ENCODE measurements at regions not wholly inside any gene's neighbourhood (a gene's known extent, or its start where the extent isn't known, plus 50 kb on each side); places are given as distances from the start of the nearest gene placed in this dataset.

- no peak for DNase-seq
Observed at GRCh38 chr7:35581605-35582210, 113.2 kb downstream of the HERPUD2 start.

GRCh38 chr7:35576031-35576573 lies 118.8 kb downstream of the HERPUD2 start:
- DNase-seq = no peak

- DNase-seq = no peak
Observed at GRCh38 chr7:35571611-35572240, 123.2 kb downstream of the HERPUD2 start.

- no peak for DNase-seq
Observed at GRCh38 chr7:35570937-35571336, 124.0 kb downstream of the HERPUD2 start.

- no peak for DNase-seq
Observed at GRCh38 chr7:35565927-35566326, 129.0 kb downstream of the HERPUD2 start.

GRCh38 chr7:35558841-35559240 lies 136.1 kb downstream of the HERPUD2 start:
- DNase-seq = no peak

- no peak for DNase-seq
Observed at GRCh38 chr7:35556515-35557471, 138.1 kb downstream of the HERPUD2 start.

- no peak for DNase-seq
Observed at GRCh38 chr7:35555934-35556333, 139.0 kb downstream of the HERPUD2 start.

GRCh38 chr7:35555386-35555785 lies 139.5 kb downstream of the HERPUD2 start:
- DNase-seq = no peak

GRCh38 chr7:35553519-35553918 lies 141.4 kb downstream of the HERPUD2 start:
- DNase-seq = no peak

GRCh38 chr7:35552691-35553090 lies 142.2 kb downstream of the HERPUD2 start:
- no peak for DNase-seq

GRCh38 chr7:35551321-35552081 lies 143.4 kb downstream of the HERPUD2 start:
- no peak for DNase-seq

- DNase-seq = no peak
Observed at GRCh38 chr7:35550831-35551230, 144.1 kb downstream of the HERPUD2 start.

- DNase-seq = no peak
Observed at GRCh38 chr7:35549781-35550180, 145.2 kb downstream of the HERPUD2 start.

GRCh38 chr7:35548291-35548690 lies 146.6 kb downstream of the HERPUD2 start:
- no peak for DNase-seq

- DNase-seq = no peak
Observed at GRCh38 chr7:35546691-35547429, 148.1 kb downstream of the HERPUD2 start.

GRCh38 chr7:35545831-35546230 lies 149.1 kb downstream of the HERPUD2 start:
- no peak for DNase-seq

- no peak for DNase-seq
Observed at GRCh38 chr7:35544028-35544742, 150.8 kb downstream of the HERPUD2 start.

- peak; percentile 47 for DNase-seq
Observed at GRCh38 chr7:35537067-35538023, 157.6 kb downstream of the HERPUD2 start.

GRCh38 chr7:35536396-35536826 lies 158.5 kb downstream of the HERPUD2 start:
- no peak for DNase-seq
